HG03135 (cell line): ENCODE measurements at regions not wholly inside any gene's neighbourhood (a gene's known extent, or its start where the extent isn't known, plus 50 kb on each side); places are given as distances from the start of the nearest gene placed in this dataset.

Experiments
- ATAC-seq: cut with Tn5 transposase; IDR thresholded peaks from one replicate; pipeline ENCODE4 v1.9.1; 2021; ENCODE audit warnings: mild to moderate bottlenecking, moderate library complexity; ENCODE audit not compliant: unreplicated experiment

DNA sequence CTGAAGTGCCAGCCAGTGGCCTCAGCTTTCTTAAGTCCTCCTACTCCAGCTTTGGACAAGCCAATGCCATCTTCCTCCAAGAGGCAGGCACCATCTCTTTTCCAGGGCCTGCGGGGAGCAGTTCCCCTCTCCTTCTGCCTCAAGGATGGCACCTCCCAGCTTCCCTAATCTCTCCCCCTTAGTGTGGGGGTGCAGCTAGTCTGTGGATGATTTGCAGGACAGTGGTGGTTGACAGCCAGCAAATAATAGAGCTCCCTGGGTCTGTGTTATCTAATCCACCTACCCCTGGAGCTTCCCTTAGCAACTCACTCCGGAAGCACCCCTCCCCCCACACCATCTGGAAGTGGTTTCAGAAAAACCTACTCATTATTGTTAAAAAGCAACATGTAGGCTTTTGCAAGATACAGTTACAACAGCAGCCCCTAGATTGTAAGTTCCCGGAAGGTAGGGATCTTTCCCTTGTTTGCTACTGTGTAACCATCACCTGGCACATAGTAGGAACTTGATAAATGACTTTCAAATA lies 247.1 kb downstream of the BCOR start:
- ATAC-seq: no peak

DNA sequence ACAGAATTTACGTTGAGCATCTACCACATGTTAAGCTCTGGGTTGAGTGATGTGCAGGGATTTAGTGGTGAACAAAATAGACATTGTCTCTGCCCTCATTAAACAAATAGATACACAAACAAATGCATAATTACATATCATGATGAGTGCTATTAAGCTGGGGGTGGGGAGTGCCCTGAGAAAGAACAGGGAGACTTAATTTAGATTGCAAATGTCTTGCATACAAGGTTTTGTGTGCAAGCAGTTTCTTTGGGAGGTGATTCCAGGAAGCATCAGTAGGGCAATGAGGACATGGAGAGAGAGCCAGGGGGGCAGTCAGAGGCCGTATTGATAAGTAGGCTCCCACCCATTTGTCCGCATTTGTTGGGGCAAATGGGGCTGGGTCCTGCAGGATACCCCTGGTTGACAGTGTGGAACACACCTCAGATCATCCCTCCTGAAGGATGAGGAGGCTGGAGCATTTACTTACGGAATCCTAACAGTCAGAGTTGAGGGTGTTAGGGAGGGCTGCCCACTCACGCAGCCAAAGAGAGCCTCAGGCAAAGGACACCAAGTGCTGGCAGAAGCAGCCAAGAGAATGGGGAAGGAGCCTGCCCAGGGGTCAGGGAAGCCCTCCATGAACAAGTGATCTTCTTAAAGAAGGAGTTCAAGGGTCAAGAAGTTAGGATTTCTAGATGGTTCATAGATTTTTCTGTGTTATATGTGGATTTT lies 245.9 kb downstream of the BCOR start:
- ATAC-seq: no peak

DNA sequence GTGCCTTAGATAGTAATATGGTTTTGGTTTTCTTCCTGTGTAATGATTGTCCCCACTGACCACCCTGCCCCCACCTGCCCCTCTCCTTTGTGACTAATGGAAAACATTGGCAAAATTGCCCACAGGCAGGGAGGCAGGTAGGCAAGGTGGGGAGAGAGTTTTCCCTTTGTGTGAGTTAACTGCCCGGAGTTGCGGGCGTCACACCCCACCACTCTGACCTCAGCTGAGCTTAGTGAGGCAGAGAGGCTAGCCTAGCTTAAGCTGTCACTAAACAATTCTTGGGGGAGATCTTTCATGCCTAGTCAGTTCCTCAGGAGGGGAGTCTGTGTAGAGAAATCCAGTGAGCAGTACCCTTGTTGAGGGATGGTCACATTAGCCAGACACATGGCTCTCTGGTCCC lies 245.3 kb downstream of the BCOR start:
- no peak for ATAC-seq

DNA sequence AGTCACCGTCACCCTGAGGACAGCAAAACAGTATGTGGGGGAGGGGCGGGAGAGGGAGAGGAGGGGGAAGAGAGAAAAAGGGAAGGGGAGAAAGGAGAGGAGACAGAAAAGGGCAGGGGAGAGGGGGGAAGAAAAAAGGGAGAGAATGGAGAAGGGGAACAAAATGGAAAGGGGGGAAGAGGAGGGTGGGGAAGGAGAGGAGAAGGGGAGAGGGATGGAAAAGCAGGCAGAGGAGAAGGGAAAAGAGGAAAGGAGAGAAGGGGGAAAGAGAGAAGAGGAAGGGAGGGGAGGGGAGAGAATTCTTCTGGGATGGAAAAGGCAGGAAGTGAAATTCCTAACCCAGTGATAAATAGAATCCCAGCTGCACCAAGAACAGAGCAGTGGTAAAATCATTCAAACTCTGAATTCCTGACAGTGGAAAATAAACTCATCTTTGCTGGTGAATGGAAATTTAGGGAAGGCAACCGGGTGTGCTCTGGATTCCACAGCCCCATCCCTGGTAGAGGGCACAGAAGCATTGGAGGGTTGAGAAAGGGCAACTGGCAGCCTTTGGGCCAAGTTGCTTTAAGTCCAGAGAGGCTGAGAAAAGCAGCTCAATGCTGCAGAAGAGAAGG lies 244.2 kb downstream of the BCOR start:
- ATAC-seq: no peak

DNA sequence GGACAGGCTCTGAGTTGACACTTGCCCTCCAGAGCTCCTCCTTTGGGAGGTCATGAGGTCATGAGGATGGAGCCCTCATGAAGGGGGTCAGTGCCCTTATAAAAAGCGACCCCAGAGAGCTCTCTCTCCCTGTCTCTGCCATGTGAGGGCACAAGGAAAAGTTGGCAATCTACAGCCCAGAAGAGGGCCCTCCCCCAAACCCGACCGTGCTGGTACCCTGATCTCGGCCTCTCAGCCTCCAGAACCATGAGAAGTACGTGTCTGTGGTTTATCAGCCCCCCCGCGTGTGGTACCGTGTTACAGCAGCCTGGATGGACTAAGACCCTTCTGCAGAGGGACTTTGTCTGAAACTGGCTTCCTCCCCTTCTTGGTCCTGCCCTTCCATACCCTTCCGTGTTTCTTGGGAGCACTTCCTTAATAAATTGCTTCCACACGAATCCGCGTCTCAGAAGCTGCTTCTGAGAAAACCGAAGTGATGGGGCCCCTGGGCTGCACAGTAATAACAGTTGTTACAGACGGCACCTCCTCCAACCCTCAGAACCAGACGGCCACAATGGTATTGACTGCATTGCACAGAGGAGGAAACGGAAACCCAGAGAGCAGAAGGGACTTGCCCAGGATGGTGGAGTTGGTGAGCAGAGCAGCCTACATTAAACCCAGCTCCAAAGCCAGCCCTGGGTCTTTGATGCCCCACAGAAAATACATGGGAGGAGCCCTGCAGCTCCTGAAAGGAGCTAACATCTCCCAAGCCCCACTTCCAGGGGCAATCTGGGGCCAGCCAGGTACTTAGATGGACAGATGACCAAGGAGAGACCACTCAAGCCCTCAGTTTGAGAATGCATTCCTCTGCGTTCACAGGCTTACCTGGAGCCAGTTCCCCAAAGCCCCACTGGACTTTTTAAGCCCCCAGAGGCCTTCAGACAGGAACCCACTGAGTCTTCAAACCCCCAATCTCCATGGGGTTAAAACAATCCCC lies 242.7 kb downstream of the BCOR start:
- peak; percentile 83 for ATAC-seq

DNA sequence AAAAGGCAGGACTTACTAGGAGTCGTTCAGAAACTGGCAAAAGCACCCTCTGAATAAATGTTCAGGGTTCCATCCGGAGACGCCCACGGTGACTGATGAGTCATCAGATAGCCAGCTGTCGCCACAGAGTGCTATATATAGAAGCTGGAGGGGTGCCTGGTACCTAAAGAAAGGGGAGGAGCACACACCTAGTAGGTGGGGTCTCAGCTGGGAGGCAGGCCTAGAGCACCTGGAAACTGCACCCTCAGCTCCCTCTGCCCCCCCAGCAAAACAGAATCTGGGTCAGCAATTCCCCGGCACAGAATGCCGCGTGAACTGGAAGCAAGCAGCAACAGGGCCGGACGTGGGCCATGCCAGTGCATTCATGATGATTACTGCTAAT lies 242.0 kb downstream of the BCOR start:
- ATAC-seq: peak; percentile 60

DNA sequence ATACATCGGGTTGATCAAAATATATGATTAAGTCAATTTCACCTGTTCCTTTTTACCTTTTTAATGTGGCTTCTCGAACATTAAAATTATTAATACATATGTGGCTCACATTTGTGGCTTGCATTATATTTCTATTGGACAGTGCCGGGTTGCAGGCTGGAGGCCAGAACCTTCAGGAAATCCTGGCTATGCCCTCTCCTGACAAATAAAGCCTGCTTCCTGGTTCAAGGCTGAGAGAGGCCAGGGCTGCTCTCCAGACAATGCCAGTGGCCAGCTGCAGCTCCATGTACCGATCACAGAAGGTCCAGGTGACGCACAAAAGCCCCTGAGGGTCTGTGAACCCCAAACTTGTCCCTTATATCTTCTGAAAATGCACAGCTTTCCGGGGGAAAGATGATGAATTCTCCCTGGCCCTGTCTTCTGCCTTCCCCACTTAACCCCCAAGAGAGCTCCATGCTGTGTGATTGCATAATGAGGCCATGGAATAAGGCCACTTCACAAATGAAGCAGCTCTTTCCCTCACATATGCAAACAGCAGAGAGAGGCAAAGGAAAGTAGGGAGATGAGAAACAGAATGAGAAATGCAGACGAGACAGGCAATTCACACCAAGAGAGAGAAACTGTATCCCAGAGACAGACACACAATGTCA lies 241.2 kb downstream of the BCOR start:
- no peak for ATAC-seq

DNA sequence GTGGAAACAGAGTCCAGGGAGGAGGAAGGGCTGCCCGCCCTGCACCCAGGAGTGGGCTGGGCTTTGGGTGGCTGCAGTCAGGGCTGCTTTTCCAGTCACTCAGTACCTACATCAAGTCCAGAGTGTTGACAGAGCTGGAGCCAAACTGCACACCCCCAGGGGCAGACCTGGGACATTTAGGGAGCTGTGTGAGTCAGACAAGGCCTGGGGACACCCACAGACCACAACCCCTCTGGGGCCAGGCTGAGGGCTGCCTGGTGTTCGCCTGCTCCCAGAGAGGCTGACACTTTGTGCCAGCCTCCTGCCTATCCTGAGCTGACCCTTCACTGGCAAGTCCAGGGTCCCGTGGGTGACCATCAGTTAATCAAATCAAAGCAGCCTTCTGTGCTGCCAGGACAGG lies 240.0 kb downstream of the BCOR start:
- no peak for ATAC-seq

DNA sequence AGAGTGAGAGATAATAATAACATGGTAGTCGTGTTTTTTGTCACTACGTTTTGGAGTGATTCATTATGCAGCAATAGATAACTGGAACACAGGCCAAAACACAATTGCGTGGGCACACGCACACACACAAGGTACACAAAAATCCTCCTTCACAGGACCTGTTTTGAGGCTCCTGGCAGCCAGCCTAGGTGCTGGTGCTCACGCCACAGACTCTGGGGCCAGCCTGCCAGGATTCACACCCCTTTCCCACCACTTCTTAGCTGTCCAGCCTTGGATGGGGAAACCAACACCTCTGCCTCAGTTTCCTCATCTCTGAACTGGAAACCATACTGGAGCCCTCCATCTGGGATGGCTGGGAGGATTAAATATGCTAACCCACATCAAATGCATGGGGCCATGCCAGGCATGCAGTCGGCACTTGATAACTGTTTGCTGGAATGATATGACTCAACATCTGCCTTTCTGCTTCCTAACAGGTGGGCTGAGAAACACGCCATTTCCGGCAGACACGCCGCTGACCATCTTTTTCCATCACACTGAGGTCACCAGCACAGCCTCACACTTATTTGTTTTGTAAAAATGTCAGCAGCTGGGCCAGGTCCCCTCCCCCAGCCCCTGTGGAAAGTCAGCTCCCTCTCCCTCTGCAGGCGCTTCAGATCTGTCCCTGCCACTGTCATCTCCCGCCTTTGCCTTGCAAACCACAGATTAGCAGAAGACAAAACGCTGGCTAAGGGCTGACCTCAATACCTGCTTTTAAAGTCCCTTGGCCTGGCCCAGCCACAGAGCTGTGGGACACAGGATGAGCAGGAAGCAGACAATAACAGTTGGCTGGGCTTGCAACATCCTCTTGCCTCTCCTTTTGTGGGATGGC lies 237.5 kb downstream of the BCOR start:
- peak; percentile 64 for ATAC-seq

DNA sequence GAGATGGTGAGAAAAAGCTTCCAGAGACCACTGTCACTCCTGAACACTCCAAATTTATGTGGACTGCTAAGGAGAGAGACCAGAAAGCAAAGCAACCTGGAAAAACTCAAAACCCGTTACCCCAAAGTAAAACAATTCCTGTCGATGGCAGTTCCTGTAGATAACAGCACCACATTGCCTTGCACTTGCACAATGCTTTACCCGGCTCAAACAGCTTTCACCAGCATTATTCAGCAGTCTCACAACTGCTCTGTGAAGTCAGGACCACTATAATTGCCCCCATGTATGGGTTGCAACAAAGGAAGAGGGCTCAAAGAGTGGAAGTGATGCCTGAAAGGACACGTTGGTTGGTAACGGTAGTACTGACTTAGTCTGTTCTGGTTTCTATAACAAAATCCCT lies 234.8 kb downstream of the BCOR start:
- no peak for ATAC-seq

DNA sequence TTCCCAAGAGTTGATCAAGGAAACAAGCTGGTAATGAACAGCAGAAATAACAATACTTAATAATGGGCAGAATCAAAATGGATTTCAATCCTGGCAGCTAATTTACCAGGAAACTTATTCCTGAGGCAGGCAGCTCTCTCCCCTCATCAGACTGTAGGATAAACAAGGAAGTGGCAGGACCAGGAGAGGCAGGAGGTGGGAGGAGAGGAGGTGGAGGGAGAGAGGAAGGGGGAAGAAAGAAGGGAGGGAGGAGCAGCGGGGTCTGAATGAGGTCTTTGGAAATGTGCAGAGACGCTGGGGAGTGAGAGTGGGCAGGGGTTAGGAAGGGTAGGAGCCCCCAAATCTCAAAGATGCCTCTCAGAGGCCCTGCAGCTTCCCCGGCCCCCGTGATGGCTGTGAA lies 231.5 kb downstream of the BCOR start:
- no peak for ATAC-seq

DNA sequence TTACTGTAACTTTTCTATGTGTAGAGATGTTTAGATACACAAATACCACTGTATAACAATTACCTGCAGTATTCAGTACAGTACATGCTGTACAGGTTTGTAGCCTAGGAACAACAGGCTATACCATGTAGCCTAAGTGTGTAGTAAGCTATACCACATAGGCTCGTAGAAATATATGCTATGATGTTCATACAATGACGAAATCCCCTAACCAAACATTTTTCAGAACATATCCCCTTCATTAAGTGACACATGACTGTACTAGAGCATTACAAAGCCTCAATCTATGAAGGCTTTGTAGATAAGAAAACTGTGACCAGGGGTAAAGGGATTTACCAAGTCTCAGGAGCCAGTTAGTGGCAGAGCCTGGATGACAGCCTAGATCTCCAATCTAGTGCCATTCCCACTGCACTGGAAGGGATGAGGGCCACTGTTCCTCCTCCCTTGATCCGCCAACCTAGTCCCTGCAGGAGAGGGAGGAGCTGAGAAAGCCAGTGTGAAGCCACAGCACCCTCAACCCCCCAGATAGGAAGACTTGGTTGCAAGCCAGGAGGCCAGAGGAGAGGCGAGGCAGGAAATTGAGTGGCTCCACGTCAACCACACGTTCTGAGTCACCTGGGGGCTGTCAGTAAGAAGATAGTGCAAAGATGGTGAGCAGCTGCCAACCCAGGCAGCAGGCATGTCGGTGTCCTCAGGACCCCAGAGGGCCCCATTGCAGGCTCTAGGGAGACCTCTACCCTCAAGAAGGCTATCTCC lies 227.7 kb downstream of the BCOR start:
- ATAC-seq: no peak

DNA sequence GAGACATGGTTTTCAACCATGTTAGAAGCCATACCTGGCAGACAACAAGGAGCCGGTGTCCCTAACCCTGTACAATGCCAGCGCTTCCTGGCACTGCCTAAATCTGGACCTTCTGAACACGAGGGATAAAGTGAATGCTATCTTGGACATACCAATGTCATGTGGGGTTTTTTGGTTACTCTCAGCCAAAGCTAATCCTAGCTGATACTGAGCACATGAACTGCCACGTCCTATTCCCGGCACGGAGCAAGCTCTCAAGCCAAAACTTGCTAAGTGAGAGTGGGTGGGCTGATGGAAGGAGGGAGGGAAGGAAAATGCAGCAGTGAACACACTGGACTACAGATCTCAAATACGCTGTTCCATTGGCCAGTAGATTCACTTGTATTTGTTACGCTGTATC lies 226.1 kb downstream of the BCOR start:
- no peak for ATAC-seq

DNA sequence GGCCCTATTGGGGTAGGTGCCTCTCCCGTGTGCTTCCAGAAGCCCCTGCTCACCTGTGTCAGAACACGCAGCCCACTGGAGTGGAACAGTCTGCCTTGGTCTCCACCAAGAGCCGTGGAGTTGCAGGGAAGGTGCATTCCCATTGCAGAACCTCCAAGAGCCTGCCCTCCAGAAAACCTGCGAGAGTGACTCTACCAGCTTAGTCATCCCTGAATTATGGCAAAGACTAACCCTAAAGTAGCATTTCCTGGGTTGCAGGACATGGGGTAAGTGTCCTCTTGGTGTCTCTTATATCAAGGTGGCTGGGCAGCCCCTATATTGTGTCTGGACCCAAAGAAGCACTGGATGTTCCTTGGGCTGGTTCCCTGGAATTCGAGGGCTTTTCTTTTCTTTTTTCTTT lies 224.6 kb downstream of the BCOR start:
- no peak for ATAC-seq

DNA sequence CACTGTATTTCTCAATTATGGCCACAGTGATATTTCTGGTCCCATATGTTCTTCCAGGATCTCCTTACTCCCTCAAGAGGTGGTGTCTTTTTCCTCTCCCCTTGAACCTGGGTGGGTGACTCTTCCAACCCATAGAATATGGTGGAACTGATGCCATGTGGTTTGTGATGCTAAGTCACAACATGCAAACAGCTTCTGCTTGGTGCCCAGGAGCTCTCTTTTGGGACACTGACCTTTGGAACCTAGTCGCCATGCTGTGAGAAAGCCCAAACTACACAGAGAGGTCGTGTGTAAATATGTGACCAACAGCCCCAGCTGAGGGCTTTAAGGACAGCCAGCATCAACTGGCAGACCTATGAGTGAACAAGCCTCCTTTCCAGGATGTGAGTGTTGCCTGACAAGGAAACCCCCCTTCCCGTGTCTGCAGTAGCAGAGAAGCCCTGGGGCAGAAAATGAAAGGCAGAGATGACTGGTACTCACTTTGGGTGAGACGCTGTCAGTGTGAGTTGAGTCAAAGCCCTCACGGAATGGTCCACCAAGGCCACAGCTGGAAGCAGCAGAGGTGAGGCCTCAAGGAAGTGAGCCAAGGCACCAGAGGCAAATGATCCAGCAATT lies 223.4 kb downstream of the BCOR start:
- ATAC-seq: peak; percentile 93

DNA sequence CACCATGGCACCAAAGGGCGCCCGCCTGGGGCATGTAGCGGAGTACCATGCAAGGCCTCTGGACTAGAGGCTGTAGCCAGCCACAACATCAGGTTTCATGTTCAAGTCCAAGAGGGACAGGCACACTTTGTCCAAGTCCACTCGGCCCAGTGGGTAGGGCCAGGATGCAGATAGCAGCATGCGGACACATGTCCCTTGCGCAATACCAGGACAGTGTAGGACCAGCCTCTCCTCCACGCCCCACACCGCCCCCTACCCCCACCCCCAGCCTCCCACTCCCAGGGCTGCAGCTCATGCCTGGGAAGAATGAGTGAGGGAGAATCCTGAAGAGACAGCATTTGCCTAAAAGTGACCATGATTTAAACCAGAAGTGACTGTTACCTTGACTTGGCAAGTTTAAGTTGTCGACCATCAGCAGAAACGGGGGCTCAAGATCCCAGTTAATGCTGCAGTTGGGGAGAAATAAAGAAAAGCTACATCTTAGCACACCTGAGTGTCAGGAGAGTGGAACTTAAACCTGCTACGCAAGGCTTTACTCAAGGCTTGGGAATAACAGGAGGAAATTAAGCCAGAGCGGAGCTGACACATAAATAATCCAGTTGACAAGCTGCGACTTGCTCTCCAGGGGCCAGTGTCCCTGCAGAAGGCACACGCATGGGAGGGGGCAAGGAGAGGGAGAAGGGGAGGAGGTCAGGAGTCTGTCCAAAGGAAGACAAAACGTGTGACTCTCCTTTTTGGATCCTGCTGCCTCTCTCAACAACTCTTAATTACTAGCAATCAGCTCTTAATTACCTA lies 221.7 kb downstream of the BCOR start:
- no peak for ATAC-seq

DNA sequence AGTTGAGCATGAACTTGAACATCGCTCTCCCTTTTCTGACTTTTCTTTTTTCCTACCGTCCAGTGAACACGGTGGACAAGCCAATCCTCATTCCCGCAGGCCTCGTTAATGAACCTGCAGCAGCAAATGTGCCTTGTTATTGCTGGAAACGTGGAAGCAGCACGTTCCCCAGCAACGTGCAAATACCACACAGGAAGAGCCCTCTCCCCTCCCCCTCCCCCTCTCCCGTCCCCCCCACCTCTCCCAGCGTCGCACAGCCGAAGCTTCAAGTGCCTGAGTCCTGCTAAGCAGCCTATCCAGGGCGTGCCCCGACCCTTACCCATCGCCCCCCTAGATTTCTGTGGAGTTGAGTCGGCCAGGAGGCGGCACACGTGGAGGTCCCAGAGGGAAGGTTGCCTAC lies 219.9 kb downstream of the BCOR start:
- no peak for ATAC-seq

DNA sequence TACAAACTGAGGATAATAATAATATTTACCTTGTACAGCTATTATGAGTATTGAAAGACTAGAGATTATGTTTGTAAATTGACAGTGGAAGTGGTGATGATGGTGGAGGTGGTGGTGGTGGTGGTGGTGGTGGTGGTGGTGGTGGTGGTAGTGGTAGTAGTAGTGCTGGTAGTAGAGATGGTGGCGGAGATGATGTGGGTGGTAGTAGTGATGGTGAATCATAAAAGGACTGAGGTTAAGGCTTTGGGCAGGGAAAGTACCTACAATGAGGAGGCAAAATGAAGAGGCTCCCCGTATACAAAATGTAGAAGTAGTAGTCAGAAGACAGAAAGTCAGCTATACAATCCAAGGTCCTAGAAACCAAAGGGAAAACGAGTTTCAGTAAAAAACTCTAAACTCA lies 214.1 kb downstream of the BCOR start:
- no peak for ATAC-seq
